Astrocyte (in vitro differentiated cells and primary cell): ENCODE measurements at regions not wholly inside any gene's neighbourhood (a gene's known extent, or its start where the extent isn't known, plus 50 kb on each side); places are given as distances from the start of the nearest gene placed in this dataset.

Experiments used
- DNase-seq: peaks from one replicate; pipeline ENCODE4 v3.0.0-alpha.2; 2010; ENCODE audit warnings: low read depth
- FAIRE-seq: peaks from 2 replicates; lab custom pipeline; 2011; peaks lifted over from hg19 to GRCh38; lab: Jason Lieb, UNC
- H2AFZ ChIP-seq: 2 replicates; pipeline ENCODE4 v1.6.0; 2012; ENCODE audit warnings: low read depth, low read length, inconsistent platforms
- H3K27ac ChIP-seq: 2 replicates; pipeline ENCODE4 v1.5.1; 2011; ENCODE audit warnings: low read depth, low read length, inconsistent platforms
- H3K27me3 ChIP-seq: 2 replicates; pipeline ENCODE4 v1.6.0; 2011; ENCODE audit warnings: low read length, inconsistent platforms; ENCODE audit not compliant: insufficient read depth
- H3K36me3 ChIP-seq: 2 replicates; pipeline ENCODE4 v1.5.1; 2011; ENCODE audit warnings: low read length, inconsistent platforms; ENCODE audit not compliant: insufficient read depth
- H3K4me1 ChIP-seq: 2 replicates; pipeline ENCODE4 v1.5.1; 2011; ENCODE audit warnings: low read length, inconsistent platforms; ENCODE audit not compliant: insufficient read depth
- H3K4me2 ChIP-seq: 2 replicates; pipeline ENCODE4 v1.6.0; 2012; ENCODE audit warnings: low read length, inconsistent platforms
- H3K4me3 ChIP-seq: 2 replicates; pipeline ENCODE4 v1.5.1; 2011; ENCODE audit warnings: low read depth, mild to moderate bottlenecking, low read length, inconsistent platforms; ENCODE audit not compliant: insufficient read depth
- H3K79me2 ChIP-seq: 2 replicates; pipeline ENCODE4 v1.6.0; 2012; ENCODE audit warnings: mild to moderate bottlenecking, low read length, inconsistent platforms; ENCODE audit not compliant: insufficient read depth
- H3K9ac ChIP-seq: 2 replicates; pipeline ENCODE4 v1.6.0; 2012; ENCODE audit warnings: mild to moderate bottlenecking, low read length, inconsistent platforms
- H3K9me3 ChIP-seq: 2 replicates; pipeline ENCODE4 v1.5.1; 2012; ENCODE audit warnings: low read depth, mild to moderate bottlenecking, low read length, inconsistent platforms; ENCODE audit not compliant: insufficient read depth
- H4K20me1 ChIP-seq: 2 replicates; pipeline ENCODE4 v1.6.0; 2012; ENCODE audit warnings: low read length, inconsistent platforms; ENCODE audit not compliant: insufficient read depth
- H3K27ac Mint-ChIP-seq: one replicate; pipeline ENCODE4 v1.8.0; 2021; ENCODE audit warnings: mild to moderate bottlenecking, mixed read lengths; ENCODE audit not compliant: unreplicated experiment
- H3K27me3 Mint-ChIP-seq: one replicate; pipeline ENCODE4 v1.8.0; 2021; ENCODE audit warnings: low read depth, mixed read lengths; ENCODE audit not compliant: unreplicated experiment
- H3K36me3 Mint-ChIP-seq: one replicate; pipeline ENCODE4 v1.8.0; 2021; ENCODE audit warnings: low read depth, mixed read lengths; ENCODE audit not compliant: unreplicated experiment
- H3K4me1 Mint-ChIP-seq: one replicate; pipeline ENCODE4 v1.8.0; 2021; ENCODE audit warnings: low read depth, mixed read lengths; ENCODE audit not compliant: unreplicated experiment
- H3K4me3 Mint-ChIP-seq: one replicate; pipeline ENCODE4 v1.8.0; 2021; ENCODE audit warnings: mild to moderate bottlenecking, moderate library complexity, mixed read lengths; ENCODE audit not compliant: unreplicated experiment
- H3K9me3 Mint-ChIP-seq: one replicate; pipeline ENCODE4 v1.8.0; 2021; ENCODE audit warnings: mild to moderate bottlenecking, mixed read lengths; ENCODE audit not compliant: unreplicated experiment
- CTCF ChIP-seq: IDR thresholded peaks from 2 replicates; pipeline ENCODE4 v1.5.1; 2011; ENCODE audit warnings: low read depth, mild to moderate bottlenecking, inconsistent platforms, low read length, moderate library complexity; ENCODE audit not compliant: insufficient read depth
- EZH2 ChIP-seq: IDR thresholded peaks from 2 replicates; pipeline ENCODE4 v1.6.1; 2012; ENCODE audit warnings: mild to moderate bottlenecking, low read length, inconsistent platforms; ENCODE audit not compliant: insufficient read depth

- Histone ChIP-seq H3K9me3 (peaks cover 7% of the 10 kb centered on the region), H3K4me1 (no peaks in the 10 kb centered on the region), H3K27me3 (no peaks in the 10 kb centered on the region), H3K79me2 (no peaks in the 10 kb centered on the region), H3K9ac (no peak overlapping the region), H3K27ac (no peak overlapping the region), H3K4me2 (no peak overlapping the region), H2AFZ (no peak overlapping the region), H3K4me3 (no peak overlapping the region), H3K36me3 (no peaks in the 10 kb centered on the region), H4K20me1 (no peaks in the 10 kb centered on the region)
- H3K4me1 Mint-ChIP-seq, result peaks cover 4% of the 10 kb centered on the region
- peaks cover 20% of the 10 kb centered on the region for H3K27me3 Mint-ChIP-seq
- TF ChIP-seq CTCF, result no peak
- no peak for TF ChIP-seq EZH2
- peaks cover 9% of the 10 kb centered on the region for H3K9me3 Mint-ChIP-seq
- H3K4me3 Mint-ChIP-seq, result no peak overlapping the region
- H3K36me3 Mint-ChIP-seq, result no peaks in the 10 kb centered on the region
- FAIRE-seq (no peak), DNase-seq (no peak)
- H3K27ac Mint-ChIP-seq, result no peak overlapping the region
Measured at GRCh38 chr19:28793391-28794168, 419.4 kb downstream of the UQCRFS1 start.

- Mint-ChIP-seq H3K4me1 (peaks cover 2% of the 10 kb centered on the region), H3K36me3 (no peaks in the 10 kb centered on the region), H3K9me3 (peaks cover 7% of the 10 kb centered on the region), H3K27me3 (no peaks in the 10 kb centered on the region), H3K27ac (no peak overlapping the region), H3K4me3 (no peak overlapping the region)
- no peak overlapping the region for H3K4me3 ChIP-seq
- no peaks in the 10 kb centered on the region for H3K36me3 ChIP-seq
- H3K4me2 ChIP-seq, result no peak overlapping the region
- TF ChIP-seq EZH2, result no peak
- H3K27me3 ChIP-seq, result no peaks in the 10 kb centered on the region
- no peaks in the 10 kb centered on the region for H3K79me2 ChIP-seq
- no peak overlapping the region for H3K9ac ChIP-seq
- no peak overlapping the region for H3K27ac ChIP-seq
- FAIRE-seq (no peak), DNase-seq (no peak)
- no peaks in the 10 kb centered on the region for H3K4me1 ChIP-seq
- H2AFZ ChIP-seq, result no peak overlapping the region
- peaks cover 6% of the 10 kb centered on the region for H3K9me3 ChIP-seq
- H4K20me1 ChIP-seq, result no peaks in the 10 kb centered on the region
Measured at GRCh38 chr19:28785971-28786370, 427.0 kb downstream of the UQCRFS1 start.

- no peaks in the 10 kb centered on the region for H3K36me3 Mint-ChIP-seq
Measured at GRCh38 chr19:28764066-28764465, 448.9 kb downstream of the UQCRFS1 start.

More at GRCh38 chr19:28764066-28764465, 448.9 kb downstream of the UQCRFS1 start:
- Histone ChIP-seq H3K27me3 (no peaks in the 10 kb centered on the region), H3K27ac (no peak overlapping the region), H3K4me2 (no peak overlapping the region), H2AFZ (no peak overlapping the region), H3K9ac (no peak overlapping the region), H3K79me2 (no peaks in the 10 kb centered on the region), H3K9me3 (no peaks in the 10 kb centered on the region), H3K4me3 (no peak overlapping the region), H4K20me1 (no peaks in the 10 kb centered on the region), H3K36me3 (no peaks in the 10 kb centered on the region), H3K4me1 (no peaks in the 10 kb centered on the region)
- Mint-ChIP-seq H3K4me3 (no peak overlapping the region), H3K27me3 (no peaks in the 10 kb centered on the region), H3K27ac (no peak overlapping the region), H3K4me1 (no peaks in the 10 kb centered on the region), H3K9me3 (peaks cover 20% of the 10 kb centered on the region)
- TF ChIP-seq EZH2, result no peak
- TF ChIP-seq CTCF, result no peak
- no peak for DNase-seq
- FAIRE-seq, result no peak
